ENCODE measurements at regions not wholly inside any gene's neighbourhood (a gene's known extent, or its start where the extent isn't known, plus 50 kb on each side); places are given as distances from the start of the nearest gene placed in this dataset.

- Mint-ChIP-seq H3K4me3 (ENCODE audit: unreplicated experiment) (no peak overlapping the region), H3K9me3 (ENCODE audit: unreplicated experiment) (peaks cover 21% of the 10 kb centered on the region), H3K27me3 (ENCODE audit: unreplicated experiment) (peaks cover 5% of the 10 kb centered on the region), H3K36me3 (ENCODE audit: unreplicated experiment) (no peaks in the 10 kb centered on the region), H3K4me1 (ENCODE audit: unreplicated experiment) (peaks cover 10% of the 10 kb centered on the region), H3K27ac (ENCODE audit: unreplicated experiment) (no peak overlapping the region)
- no peak for DNase-seq (ENCODE audit: extremely low spot score, unreplicated experiment)
- TF ChIP-seq CTCF (IDR thresholded peaks at IDR 0.05): no peak
These were observed 131.8 kb upstream of the HABP2 start for GRCh38 chr10:113420733-113421675.

- Mint-ChIP-seq H3K4me1 (ENCODE audit: unreplicated experiment) (peaks cover 10% of the 10 kb centered on the region), H3K27me3 (ENCODE audit: unreplicated experiment) (peaks cover 5% of the 10 kb centered on the region), H3K9me3 (ENCODE audit: unreplicated experiment) (peaks cover 21% of the 10 kb centered on the region)
These were observed 130.5 kb upstream of the HABP2 start for GRCh38 chr10:113422371-113422770.

GRCh38 chr10:113423981-113424721, 128.7 kb upstream of the HABP2 start:
- no peak for DNase-seq (ENCODE audit: extremely low spot score, unreplicated experiment)
- TF ChIP-seq CTCF (IDR thresholded peaks at IDR 0.05): no peak
- Mint-ChIP-seq H3K9me3 (ENCODE audit: unreplicated experiment) (peaks cover 15% of the 10 kb centered on the region), H3K4me3 (ENCODE audit: unreplicated experiment) (no peak overlapping the region), H3K27me3 (ENCODE audit: unreplicated experiment) (peaks cover 6% of the 10 kb centered on the region), H3K4me1 (ENCODE audit: unreplicated experiment) (peaks cover 10% of the 10 kb centered on the region), H3K27ac (ENCODE audit: unreplicated experiment) (no peak overlapping the region), H3K36me3 (ENCODE audit: unreplicated experiment) (no peaks in the 10 kb centered on the region)

More at GRCh38 chr10:113422371-113422770, 130.5 kb upstream of the HABP2 start:
- no peak overlapping the region for H3K4me3 Mint-ChIP-seq (ENCODE audit: unreplicated experiment)
- H3K27ac Mint-ChIP-seq (ENCODE audit: unreplicated experiment): no peak overlapping the region
- DNase-seq (ENCODE audit: extremely low spot score, unreplicated experiment): no peak
- no peak for TF ChIP-seq CTCF (IDR thresholded peaks at IDR 0.05)
- no peaks in the 10 kb centered on the region for H3K36me3 Mint-ChIP-seq (ENCODE audit: unreplicated experiment)

GRCh38 chr10:113425008-113425407, 127.8 kb upstream of the HABP2 start:
- Mint-ChIP-seq H3K4me1 (ENCODE audit: unreplicated experiment) (peaks cover 10% of the 10 kb centered on the region), H3K36me3 (ENCODE audit: unreplicated experiment) (no peaks in the 10 kb centered on the region), H3K27ac (ENCODE audit: unreplicated experiment) (no peak overlapping the region), H3K4me3 (ENCODE audit: unreplicated experiment) (no peak overlapping the region), H3K27me3 (ENCODE audit: unreplicated experiment) (peaks cover 11% of the 10 kb centered on the region), H3K9me3 (ENCODE audit: unreplicated experiment) (peaks cover 6% of the 10 kb centered on the region)
- no peak for TF ChIP-seq CTCF (IDR thresholded peaks at IDR 0.05)
- DNase-seq (ENCODE audit: extremely low spot score, unreplicated experiment): no peak

GRCh38 chr10:113425541-113425951, 127.3 kb upstream of the HABP2 start:
- DNase-seq (ENCODE audit: extremely low spot score, unreplicated experiment): no peak
- H3K27ac Mint-ChIP-seq (ENCODE audit: unreplicated experiment): no peak overlapping the region
- peaks cover under 1% of the 10 kb centered on the region for H3K9me3 Mint-ChIP-seq (ENCODE audit: unreplicated experiment)
- H3K27me3 Mint-ChIP-seq (ENCODE audit: unreplicated experiment): peaks cover 11% of the 10 kb centered on the region
- peaks cover 10% of the 10 kb centered on the region for H3K4me1 Mint-ChIP-seq (ENCODE audit: unreplicated experiment)
- H3K4me3 Mint-ChIP-seq (ENCODE audit: unreplicated experiment): no peak overlapping the region
- TF ChIP-seq CTCF (IDR thresholded peaks at IDR 0.05): no peak
- no peaks in the 10 kb centered on the region for H3K36me3 Mint-ChIP-seq (ENCODE audit: unreplicated experiment)

Measured in osteocyte (in vitro differentiated cells).